ENCODE measurements at regions not wholly inside any gene's neighbourhood (a gene's known extent, or its start where the extent isn't known, plus 50 kb on each side); places are given as distances from the start of the nearest gene placed in this dataset.

- Mint-ChIP-seq H3K27me3 (ENCODE audit: low read depth) (peaks cover 5% of the 10 kb centered on the region; the same call in 1 of the 2 replicates), H3K9me3 (peaks cover 20% of the 10 kb centered on the region), H3K36me3 (peaks cover 13% of the 10 kb centered on the region), H3K27ac (no peak overlapping the region), H3K4me3 (no peak overlapping the region), H3K4me1 (no peaks in the 10 kb centered on the region)
- ATAC-seq = no peak
- CTCF ChIA-PET = no interaction called here
- no peak for TF ChIP-seq ZNF671 (CRISPR knock-in tag; IDR thresholded peaks at IDR 0.05)
- no peak for TF ChIP-seq FOXK1 (CRISPR knock-in tag; IDR thresholded peaks at IDR 0.05)
- no peak for TF ChIP-seq GABPB1 (CRISPR knock-in tag; IDR thresholded peaks at IDR 0.05)
- TF ChIP-seq GTF2I (CRISPR knock-in tag; conservative IDR thresholded peaks at IDR 0.05) = no peak
- TF ChIP-seq FOXP1 (CRISPR knock-in tag; IDR thresholded peaks at IDR 0.05; ENCODE audit: borderline replicate concordance) = no peak
- no peak for TF ChIP-seq OVOL2 (CRISPR knock-in tag; IDR thresholded peaks at IDR 0.05; ENCODE audit: borderline replicate concordance)
- no peak for TF ChIP-seq ZSCAN18 (CRISPR knock-in tag; IDR thresholded peaks at IDR 0.05)
- no peak for TF ChIP-seq NR2C2 (CRISPR knock-in tag; IDR thresholded peaks at IDR 0.05)
- TF ChIP-seq ZMAT4 (CRISPR knock-in tag; IDR thresholded peaks at IDR 0.05) = no peak
- no peak for TF ChIP-seq CREM (CRISPR knock-in tag; IDR thresholded peaks at IDR 0.05)
- TF ChIP-seq ERG (CRISPR knock-in tag; IDR thresholded peaks at IDR 0.05) = no peak
- POLR2A ChIA-PET = no interaction called here
- no peak for DNase-seq (ENCODE audit: low spot score)
These were observed 50.3 kb upstream of the DENND1B start for GRCh38 chr1:197825541-197825940.

Measured in WTC11 (cell line).